ENCODE measurements at regions not wholly inside any gene's neighbourhood (a gene's known extent, or its start where the extent isn't known, plus 50 kb on each side); places are given as distances from the start of the nearest gene placed in this dataset.

DNA sequence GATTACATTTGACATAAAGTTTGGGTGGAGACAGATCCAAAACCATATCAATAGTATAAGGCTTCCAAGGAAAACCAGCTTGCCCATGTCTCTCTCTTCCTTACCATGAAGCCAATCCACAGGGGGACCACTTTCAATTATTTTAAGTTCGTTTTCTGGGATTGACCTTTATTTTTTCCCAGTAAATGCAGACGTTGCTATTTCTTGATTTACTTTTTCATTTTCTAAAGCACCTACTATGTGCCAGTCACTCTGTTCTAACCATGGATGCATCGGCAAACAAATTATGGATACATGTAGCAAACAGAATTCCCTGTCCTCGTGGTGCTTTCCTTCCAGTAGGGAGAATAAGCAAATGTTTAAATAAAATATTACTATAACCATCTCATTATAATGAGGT, 65.8 kb upstream of the KCNA1 start:
- Mint-ChIP-seq H3K4me1 (ENCODE audit: low read depth) (no peaks in the 10 kb centered on the region), H3K36me3 (ENCODE audit: low read depth) (no peaks in the 10 kb centered on the region), H3K4me3 (ENCODE audit: unreplicated experiment) (no peak overlapping the region), H3K9me3 (ENCODE audit: low read depth) (no peaks in the 10 kb centered on the region), H3K27ac (ENCODE audit: unreplicated experiment) (no peak overlapping the region), H3K27me3 (ENCODE audit: low read depth) (peaks cover 2% of the 10 kb centered on the region)
- no peak for DNase-seq (ENCODE audit: low spot score)
- TF ChIP-seq, protein P1, sequence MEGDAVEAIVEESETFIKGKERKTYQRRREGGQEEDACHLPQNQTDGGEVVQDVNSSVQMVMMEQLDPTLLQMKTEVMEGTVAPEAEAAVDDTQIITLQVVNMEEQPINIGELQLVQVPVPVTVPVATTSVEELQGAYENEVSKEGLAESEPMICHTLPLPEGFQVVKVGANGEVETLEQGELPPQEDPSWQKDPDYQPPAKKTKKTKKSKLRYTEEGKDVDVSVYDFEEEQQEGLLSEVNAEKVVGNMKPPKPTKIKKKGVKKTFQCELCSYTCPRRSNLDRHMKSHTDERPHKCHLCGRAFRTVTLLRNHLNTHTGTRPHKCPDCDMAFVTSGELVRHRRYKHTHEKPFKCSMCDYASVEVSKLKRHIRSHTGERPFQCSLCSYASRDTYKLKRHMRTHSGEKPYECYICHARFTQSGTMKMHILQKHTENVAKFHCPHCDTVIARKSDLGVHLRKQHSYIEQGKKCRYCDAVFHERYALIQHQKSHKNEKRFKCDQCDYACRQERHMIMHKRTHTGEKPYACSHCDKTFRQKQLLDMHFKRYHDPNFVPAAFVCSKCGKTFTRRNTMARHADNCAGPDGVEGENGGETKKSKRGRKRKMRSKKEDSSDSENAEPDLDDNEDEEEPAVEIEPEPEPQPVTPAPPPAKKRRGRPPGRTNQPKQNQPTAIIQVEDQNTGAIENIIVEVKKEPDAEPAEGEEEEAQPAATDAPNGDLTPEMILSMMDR (IDR thresholded peaks at IDR 0.05): no peak

- no peak overlapping the region for H3K4me3 Mint-ChIP-seq (ENCODE audit: unreplicated experiment)
- no peaks in the 10 kb centered on the region for H3K36me3 Mint-ChIP-seq (ENCODE audit: low read depth)
- TF ChIP-seq, protein P1 (IDR thresholded peaks at IDR 0.05): no peak
- DNase-seq (ENCODE audit: low spot score): no peak
- peaks cover 2% of the 10 kb centered on the region for H3K27me3 Mint-ChIP-seq (ENCODE audit: low read depth)
- no peaks in the 10 kb centered on the region for H3K9me3 Mint-ChIP-seq (ENCODE audit: low read depth)
- H3K27ac Mint-ChIP-seq (ENCODE audit: unreplicated experiment): no peak overlapping the region
- H3K4me1 Mint-ChIP-seq (ENCODE audit: low read depth): no peaks in the 10 kb centered on the region
Measured at GRCh38 chr12:4847713-4848112, 62.0 kb upstream of the KCNA1 start.

DNA sequence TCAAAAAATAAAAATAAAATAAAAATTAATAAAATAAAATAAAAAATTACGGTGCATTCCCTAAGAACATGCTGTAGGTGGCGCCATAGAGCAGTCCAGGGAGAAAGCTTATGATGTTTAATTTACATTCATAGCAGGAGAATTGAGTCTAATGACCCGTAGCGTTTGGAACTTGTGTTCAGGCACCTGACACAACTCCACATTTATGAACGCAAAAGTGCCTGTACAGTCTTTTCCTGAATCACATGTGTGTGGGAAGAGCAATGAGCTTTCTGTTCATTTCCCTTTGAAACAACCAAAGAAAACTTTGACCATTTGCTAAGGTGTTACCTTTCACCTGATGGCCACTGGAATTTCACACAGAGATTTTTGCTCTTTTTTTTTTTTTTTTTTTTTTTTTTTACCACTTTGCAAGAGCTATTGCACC, 60.6 kb upstream of the KCNA1 start:
- Mint-ChIP-seq H3K27me3 (ENCODE audit: low read depth) (peaks cover 4% of the 10 kb centered on the region), H3K36me3 (ENCODE audit: low read depth) (no peaks in the 10 kb centered on the region), H3K27ac (ENCODE audit: unreplicated experiment) (no peak overlapping the region), H3K9me3 (ENCODE audit: low read depth) (no peaks in the 10 kb centered on the region), H3K4me1 (ENCODE audit: low read depth) (no peaks in the 10 kb centered on the region), H3K4me3 (ENCODE audit: unreplicated experiment) (no peak overlapping the region)
- DNase-seq (ENCODE audit: low spot score): no peak
- TF ChIP-seq, protein P1 (IDR thresholded peaks at IDR 0.05): peak; percentile 87

DNA sequence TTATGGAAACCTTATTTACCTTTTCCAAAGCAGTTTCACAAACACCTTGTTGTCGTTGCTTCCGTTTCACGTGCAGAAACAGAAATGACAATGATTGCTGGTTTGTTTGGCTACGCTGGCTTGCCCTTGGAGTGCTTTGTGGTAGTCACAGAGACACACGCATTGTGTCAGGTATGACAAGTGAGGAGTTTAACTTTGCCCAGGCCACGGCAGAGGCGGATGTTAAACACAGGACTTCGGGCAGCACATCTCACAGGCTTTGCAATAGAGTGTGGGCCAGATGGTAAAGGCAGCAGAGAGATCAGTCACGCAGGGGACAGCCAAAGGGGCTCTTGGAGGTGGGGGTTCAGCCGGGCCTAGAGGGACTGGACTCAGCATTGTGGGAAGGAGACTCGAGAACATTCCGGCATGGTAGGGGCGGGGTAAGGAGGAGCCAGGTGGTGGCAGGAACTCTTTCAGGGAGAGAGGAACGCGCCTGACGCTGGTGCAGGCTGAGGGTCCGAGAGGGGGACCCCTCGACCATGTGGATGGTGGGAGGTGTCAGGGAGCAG, 59.8 kb upstream of the KCNA1 start:
- no peaks in the 10 kb centered on the region for H3K9me3 Mint-ChIP-seq (ENCODE audit: low read depth)
- DNase-seq (ENCODE audit: low spot score): no peak
- no peak overlapping the region for H3K4me3 Mint-ChIP-seq (ENCODE audit: unreplicated experiment)
- TF ChIP-seq, protein P1 (IDR thresholded peaks at IDR 0.05): no peak
- H3K36me3 Mint-ChIP-seq (ENCODE audit: low read depth): no peaks in the 10 kb centered on the region
- H3K27ac Mint-ChIP-seq (ENCODE audit: unreplicated experiment): no peak overlapping the region
- H3K4me1 Mint-ChIP-seq (ENCODE audit: low read depth): no peaks in the 10 kb centered on the region
- H3K27me3 Mint-ChIP-seq (ENCODE audit: low read depth): peaks cover 2% of the 10 kb centered on the region

DNA sequence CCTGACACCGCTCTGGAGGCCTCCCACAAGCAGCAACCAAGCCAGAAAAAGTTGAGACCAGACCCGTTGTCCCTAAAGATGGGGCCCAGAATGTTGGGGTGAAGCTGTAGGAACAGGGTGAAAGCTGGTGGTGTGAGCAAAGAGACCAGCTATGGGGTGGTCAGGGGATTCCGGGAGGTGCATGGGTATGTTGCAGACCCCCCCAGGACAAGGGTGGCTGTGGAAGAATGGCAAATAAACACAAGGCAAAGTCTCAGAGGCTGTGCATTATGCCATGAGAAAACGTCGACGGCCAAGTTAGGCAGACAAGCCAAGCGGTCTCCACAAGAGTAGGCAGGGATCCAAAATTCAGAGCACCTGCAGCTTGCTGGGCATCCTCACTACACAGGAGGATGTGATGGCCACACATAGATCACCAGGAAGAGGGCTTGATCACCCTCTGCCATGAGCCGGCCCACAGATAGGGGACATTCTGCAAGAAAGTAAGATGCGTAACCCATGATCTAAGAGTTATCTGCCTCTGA, 58.8 kb upstream of the KCNA1 start:
- no peaks in the 10 kb centered on the region for H3K4me1 Mint-ChIP-seq (ENCODE audit: low read depth)
- no peak overlapping the region for H3K4me3 Mint-ChIP-seq (ENCODE audit: unreplicated experiment)
- no peak for DNase-seq (ENCODE audit: low spot score)
- H3K27me3 Mint-ChIP-seq (ENCODE audit: low read depth): peaks cover 6% of the 10 kb centered on the region
- H3K27ac Mint-ChIP-seq (ENCODE audit: unreplicated experiment): no peak overlapping the region
- TF ChIP-seq, protein P1 (IDR thresholded peaks at IDR 0.05): no peak
- no peaks in the 10 kb centered on the region for H3K36me3 Mint-ChIP-seq (ENCODE audit: low read depth)
- H3K9me3 Mint-ChIP-seq (ENCODE audit: low read depth): no peaks in the 10 kb centered on the region
